Limb (tissue), 2 donors: ENCODE measurements at regions not wholly inside any gene's neighbourhood (a gene's known extent, or its start where the extent isn't known, plus 50 kb on each side); places are given as distances from the start of the nearest gene placed in this dataset.
A peak's percentile ranks its signal among the peaks of the same experiment; 100 is the strongest.

Experiments used
- DNase-seq, 2 donors: peaks; one replicate each; pipeline ENCODE4 v3.0.0-alpha.2; 2016; ENCODE audit errors: extremely low spot score in 2 of 2

DNA sequence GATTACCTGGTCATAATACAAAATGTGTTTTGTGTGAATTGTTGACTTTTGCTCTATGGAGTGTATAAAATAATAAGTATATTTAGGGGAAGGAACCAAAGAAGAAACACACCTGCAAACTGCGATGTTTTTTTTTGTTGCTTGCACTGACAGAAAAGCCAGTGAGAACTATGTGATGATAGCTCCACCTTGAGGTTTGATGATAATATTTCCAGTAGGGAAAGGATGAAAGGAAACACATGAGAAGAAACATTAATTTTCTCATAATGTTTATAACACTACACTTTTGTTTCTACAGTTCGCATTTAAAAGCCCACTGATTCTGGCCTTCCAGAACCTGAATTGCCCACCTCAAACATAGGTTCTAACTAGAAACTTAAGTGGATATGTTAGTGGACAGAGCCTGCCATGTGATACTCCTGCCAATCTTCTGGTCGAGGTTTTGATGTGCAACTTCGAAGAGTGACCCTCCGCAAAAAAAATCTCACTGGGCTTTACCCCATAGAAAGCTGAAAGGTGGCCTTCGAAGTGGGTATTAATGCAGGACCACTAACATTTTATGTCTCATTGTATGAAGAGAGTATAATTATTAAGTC lies 476.4 kb upstream of the SPHKAP start:
- peak in 1 of 2 donors; percentile 51 for DNase-seq

DNA sequence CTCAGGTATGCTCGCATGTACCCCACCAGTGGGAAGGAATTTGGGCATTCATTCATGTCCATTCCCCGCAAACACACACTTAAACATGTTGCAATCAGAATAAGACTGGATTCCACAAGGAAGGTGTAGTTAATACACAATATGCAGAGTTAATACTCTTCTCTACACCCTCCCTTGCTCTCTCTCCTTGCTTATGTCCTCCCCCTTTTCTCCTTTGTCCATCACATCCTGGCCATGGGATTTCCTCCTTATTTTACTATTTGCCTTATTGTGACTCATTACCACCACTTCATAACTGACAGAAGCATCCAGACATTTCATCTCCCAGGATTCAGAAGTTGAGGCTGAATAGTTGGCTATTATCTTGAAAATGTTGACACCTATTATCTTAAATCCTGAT lies 473.8 kb upstream of the SPHKAP start:
- no peak for DNase-seq

DNA sequence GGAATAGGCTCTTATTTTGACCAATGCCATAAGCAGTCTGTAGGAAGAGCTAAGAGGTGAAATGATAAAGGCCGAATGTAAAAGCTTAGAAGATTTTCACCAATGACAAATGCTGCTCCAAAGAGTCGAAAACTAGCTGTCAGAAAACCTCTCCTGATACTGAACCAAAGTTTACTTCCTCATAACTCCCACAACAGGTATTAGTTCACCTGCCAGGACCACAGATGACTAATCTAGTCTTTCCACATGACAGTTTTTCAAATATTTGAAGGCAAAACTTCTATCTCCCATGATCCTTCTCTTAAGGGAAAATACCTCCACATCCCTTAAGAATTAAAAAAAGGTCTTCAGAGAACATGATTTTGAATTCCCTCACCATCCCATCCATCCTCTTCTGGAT lies 473.2 kb upstream of the SPHKAP start:
- no peak for DNase-seq

DNA sequence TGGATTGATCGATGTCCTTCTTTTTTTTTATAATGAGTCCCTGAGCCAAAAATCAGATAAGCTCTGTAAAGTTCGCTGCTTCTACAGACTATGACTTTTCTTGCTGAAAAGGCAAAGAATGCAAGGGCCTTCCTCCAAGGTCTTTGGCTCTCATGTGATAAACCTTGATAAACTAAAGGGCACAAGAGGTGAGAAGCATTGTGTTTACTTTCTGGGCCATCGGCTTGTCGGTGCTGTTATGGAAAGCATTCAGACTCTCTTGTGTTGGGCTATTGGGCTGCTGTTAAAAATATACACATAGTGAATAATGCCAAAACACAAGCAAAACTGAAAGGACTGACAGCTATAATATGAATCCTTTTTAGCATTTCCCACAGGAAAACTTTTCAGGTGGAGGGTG lies 472.4 kb upstream of the SPHKAP start:
- DNase-seq: no peak

DNA sequence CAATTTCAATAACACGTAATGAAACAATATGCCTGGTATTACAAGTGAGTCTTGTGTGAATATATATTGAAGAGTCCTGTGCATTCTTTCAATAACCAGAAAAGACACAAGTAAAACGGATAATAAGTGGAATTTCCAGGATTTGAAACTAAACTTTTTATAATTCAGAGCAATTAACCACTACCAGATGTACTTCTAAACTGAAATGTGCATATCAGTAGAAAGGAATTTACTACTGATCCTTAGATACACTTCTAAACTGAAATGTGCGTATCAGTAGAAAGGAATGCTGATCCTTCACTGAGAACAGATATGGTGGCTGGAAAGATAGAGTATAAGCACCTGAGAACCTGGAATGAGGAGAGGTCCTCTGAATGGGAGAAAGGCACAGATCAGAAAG lies 470.9 kb upstream of the SPHKAP start:
- no peak for DNase-seq

DNA sequence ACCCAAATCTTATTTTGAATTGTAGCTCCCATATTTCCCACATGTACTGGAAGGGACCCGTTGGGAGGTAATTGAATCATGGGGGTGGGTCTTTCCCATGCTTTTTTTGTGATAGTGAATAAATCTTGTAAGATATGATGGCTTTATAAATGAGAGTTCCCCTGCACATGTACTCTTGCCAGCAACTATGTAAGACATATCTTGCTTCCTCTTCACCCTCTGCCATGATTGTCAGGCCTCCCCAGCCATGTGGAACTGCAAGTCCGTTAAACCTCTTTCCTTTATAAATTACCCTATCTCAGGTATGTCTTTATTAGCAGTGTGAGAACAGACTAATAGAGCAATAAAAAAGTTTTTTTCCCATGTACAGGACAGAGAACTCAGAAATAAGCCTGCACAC lies 468.4 kb upstream of the SPHKAP start:
- DNase-seq: no peak

DNA sequence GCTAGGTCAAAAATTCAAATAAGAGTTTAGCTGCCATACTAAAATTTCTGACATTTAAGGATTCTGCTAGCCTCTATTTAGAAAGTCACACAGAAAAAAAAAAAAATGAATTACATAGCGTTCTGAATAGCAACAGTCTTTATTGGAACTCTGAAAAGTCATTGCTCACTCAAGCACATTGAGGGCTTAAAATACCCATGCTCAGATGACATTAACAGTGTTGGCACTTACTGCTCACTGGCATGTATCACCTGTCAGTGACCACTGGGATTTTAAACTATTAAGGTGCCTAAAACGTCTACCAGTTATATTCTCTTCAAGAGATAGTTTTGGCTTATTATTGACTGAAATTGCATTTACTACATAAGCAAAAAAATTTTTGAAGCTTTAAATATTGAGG lies 468.0 kb upstream of the SPHKAP start:
- no peak for DNase-seq

DNA sequence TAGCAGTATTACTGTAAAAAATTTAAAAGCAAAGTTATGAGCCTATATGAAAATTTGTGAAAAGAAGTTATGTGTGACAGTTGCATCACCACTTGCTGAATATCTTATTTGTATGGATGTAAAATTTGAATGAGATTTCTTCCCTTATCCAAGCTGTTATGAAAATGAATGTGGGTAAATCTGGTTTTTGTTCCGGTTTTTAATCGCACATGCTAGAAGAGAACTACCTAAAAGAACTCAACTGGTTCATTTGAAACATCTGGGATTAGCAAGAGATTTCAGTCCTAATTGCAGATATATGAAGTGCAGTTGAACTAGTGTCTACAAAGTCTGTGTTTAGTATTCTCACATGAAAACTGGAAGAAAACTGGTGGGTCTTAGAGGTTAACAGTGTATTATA lies 467.1 kb upstream of the SPHKAP start:
- no peak for DNase-seq

DNA sequence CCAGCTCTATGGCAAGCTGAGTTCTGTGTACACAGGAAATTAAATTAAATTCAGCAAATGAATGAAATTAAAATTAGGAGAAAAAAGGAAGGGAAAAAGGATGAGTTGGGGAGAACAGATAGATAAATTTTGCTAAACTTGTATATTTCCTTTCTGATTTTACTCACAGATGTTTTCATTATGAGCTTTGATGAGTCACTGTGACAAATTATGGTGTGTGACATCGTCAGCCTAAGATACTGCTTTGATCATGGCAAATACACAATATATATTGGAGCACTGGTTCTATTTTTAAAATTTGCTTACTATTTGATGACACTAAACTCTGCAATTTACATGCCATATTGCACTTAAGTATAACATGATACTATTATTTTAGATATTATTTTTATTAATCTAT lies 464.6 kb upstream of the SPHKAP start:
- no peak for DNase-seq

DNA sequence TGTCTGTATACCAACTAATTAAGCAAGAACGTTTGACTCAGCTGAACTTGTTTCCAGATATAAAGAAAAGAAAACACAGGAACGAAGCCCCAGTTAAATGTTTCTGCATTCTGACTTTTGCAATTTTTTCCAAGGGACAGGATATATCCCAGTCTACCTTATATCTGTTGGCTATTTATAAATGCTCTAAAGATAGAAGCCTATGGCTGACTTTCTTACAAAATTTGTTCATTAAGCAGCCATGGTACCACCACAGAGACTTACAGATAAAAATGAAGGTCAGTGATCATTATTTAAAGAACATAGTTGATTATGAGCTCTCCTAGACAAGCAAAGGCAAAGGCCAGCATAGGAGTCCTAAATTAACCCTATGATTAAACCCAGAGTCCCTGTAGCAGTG lies 462.7 kb upstream of the SPHKAP start:
- no peak for DNase-seq

DNA sequence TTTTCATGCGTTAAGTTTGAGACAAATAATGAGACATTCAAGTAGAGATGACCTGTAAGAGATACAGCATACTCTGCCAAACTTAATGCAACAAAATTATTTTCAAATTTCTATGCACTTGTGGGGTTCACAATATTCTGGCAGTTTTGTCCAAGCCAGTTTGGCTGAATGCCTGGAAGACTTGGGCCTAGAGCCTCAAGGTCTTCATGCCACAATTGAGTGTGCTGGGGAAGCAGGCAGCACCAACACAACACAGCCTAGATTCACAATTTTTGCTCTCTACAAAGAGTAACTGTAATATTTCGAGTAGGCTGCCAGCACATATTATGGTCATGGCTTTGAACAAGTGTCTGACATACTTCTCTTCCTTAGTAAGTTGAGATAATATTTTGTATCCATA lies 461.4 kb upstream of the SPHKAP start:
- no peak for DNase-seq

DNA sequence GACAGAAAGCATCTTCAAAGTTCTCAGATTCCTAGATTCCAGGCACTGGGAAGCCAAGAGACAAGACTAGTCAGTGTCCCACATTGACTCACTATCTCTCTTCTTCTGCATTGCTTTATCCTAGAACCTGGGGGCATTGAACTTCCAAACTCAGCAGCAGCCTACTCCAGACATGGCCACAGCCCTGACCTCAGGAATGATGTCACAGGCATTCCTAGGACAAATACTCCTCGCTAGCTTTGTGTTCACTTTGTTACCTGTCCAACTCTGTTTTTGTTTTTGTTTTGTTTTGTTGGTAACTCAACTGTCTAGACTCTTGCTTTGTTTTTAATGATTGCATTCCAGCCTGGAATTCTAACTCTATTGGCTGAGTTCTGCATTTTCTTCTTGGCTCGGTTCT lies 449.3 kb upstream of the SPHKAP start:
- DNase-seq: no peak

DNA sequence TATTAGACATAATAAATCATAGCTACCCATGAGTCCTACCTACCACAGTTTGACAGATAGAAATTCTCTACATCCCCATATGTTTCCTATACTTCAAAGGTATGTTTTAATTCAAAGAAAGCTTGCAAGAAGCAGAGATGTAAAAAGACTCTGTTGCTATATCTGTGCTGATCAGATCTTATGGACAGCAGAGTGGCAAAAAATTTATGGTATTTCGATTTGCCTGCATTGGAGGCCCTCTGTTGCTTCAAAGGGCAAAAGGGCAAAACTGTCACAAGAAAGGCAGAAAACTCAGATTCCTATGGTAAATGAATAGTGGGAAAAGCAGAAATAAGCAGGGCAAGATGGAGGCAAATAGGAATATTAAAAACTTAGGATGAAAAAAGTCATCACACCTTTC lies 447.8 kb upstream of the SPHKAP start:
- no peak for DNase-seq

DNA sequence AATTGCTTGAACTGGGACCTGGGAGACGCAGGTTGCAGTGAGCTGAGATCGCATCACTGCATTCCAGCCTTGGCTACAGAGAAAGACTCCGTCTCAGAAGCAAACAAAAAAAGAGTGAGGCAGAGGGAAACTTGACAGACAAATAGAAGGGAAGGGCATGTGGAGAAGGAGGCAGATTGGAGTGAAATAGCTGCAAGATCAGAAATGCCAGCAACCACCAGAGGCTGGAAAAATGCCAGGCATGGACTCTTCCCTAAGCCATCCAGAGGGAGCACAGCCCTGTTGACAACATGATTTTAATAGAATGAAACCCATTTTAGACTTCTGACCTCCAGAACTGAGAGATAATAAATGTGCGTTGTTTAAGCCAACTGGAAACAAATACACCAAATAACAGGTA lies 447.2 kb upstream of the SPHKAP start:
- no peak for DNase-seq

DNA sequence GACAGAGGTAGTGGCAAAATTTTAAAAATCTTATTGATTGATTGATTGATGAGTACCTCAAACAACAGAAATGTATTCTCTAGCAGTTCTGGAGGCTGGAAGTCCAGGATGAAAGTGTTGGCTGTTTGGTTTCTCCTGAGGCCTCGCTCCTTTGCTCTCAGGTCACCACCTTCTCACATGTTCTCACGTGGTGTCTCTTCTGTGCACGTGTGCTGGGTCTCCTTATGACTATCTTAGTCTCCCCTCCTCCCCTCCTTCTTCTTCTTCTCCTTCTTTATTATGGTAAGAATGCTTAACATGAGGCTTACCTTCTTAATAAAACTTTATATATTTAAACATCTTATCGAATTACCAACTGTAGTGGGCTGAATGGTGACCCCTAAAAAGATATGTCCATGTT lies 446.0 kb upstream of the SPHKAP start:
- no peak for DNase-seq

DNA sequence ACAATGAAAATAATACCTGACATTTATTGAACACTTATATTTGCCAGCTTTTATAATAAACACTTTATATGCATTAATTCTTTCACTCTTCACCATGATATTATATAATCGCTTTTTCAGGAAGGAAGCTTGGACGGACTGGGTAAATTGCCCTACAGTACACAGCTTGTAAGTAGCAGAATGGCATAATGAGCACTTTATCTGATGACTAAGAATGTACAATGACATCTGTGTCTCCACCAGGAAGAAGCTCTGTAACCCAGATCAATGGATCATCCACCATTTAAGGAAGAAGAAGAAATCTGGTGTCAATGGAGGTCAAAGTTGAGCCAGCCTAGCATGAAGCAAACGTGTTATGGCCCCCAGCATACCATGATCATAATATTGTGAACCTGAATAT lies 444.0 kb upstream of the SPHKAP start:
- no peak for DNase-seq

DNA sequence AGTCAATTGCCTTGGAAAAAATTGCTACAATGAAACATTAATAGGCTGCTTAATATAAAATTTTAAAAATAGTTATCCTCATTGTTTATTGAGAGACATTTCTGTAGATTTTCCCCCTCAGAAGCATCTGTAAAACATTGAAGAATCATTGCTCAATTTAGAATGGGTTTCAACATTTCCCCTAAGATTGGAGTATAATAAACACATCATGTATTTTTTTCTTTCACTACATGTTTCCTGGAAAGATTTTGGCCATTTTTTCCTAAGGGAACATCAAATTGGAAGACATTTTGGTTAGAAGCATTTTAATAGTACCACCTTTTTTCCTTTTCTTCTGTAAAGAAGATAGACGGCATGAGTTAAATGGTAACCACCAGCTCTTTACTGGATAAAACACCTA lies 443.2 kb upstream of the SPHKAP start:
- no peak for DNase-seq

DNA sequence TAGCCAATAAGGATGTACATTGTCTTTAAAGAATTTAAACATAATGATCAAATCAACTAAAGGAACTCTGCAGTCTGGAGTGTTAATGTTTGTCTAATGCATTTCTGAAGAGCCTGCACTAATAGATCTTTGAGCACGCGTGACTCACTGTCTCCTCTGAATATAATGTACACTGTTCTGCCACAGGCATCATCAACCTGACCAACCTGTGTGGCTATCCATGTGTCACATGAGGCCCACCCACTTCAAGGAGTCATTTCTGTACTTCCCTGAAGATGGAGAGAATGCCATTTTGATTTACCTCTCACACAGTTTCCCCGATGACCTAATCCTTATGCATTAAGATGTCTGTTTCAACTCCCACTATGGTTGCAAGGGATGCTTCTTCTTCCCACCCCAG lies 434.0 kb upstream of the SPHKAP start:
- DNase-seq: no peak

DNA sequence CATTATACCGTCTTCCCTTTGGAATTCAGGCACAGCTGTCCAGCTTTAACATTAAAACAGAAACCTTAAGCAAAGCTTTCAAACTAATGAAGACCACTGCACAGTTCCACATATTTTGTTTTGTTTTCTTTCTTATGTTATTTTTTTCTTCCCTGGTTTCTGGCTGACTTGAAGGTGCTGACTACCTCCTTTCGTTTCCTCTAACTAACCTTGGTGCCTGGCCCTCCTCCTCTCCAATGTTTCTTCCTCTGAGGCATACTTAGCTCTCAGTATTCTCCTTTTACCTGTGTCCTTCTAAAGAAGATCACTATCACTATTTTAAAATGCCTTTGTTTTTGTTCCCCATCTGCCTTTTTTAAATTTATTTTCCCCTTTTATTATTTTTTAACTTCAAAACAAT lies 433.3 kb upstream of the SPHKAP start:
- no peak for DNase-seq

DNA sequence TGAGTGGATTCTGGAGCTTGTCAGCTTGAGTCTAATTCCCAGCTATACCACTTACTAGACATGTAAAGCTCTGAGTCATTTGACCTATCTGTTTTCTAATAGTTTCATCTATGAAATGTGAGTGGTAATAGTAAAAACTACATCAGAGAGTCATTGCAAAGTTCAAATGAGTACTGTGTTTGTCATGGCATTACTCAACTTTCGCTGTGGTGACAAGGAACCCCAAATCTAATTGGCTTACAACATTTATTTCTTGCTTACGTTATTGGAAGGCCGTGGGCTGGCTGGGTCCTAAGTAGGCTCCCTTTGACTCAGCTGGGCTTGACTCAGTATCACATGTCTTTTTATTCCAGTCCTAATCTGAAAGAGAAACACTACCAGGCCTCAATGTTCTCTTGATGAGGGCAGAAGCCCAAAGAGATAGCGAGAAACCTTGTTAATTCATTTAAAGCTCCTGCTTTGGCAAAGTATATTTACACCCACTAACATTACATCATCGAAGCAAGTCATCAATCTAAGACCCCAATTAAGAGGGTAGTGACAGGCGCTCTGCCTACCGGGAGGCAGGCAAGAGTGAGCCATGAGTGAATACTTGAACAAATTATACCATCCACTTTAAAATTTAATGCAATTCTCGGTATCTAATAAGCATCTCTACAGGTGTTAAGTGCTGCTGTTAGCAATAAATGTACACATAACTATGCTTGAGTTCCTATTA lies 431.8 kb upstream of the SPHKAP start:
- DNase-seq: no peak

DNA sequence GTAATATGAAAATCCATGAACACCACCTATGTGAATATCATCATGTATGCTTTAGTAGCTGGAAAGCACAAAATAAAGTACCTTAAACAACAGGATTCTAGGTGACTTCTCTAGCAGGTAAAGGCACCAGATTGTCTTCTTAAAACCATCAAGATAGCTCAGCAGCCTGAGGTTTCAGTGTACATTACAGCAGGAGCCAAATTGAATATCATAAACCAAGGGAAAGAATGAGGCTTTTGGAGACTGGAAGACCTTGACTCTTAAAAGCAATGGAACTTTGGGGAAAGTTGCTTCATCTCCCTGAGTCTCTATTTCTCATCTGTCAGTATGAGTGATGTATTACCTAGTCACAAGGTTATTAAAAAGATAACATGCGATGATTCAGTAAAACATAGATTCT lies 429.7 kb upstream of the SPHKAP start:
- no peak for DNase-seq

DNA sequence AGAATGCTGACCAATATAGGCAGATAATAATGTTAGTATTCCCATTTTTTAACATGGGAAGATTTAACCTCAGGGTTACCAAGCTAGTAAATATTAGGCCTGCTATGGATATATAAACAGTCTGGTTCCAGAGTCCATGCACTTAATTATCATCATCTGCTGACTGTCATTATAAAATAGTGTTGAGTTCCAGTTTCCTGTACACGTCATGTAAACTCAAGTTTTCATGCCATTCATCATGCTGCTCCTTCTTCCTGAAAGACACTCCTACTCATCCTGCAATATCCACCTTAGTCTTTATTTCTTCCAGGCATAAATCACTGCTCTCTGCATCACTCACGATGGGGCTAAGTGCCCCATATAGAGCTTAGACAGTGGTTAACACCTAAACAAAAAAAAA lies 420.8 kb upstream of the SPHKAP start:
- DNase-seq: no peak

DNA sequence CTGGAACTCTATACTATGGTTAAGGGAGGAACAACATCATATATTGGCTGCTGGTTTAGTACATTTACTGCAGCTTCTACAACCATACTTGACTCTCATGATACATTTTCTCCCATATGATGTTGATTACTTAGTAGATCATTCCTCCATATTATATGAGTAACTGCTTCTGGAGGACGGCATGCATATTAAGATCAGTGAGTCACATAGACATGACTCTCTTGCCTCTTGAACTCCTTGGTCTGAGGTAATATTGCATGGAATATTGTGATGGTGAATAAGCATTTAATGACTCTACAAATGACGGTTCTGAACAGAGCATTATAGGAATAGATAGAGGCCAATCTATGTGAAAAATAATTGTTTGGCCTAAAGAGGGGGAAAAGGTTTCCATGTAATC lies 418.8 kb upstream of the SPHKAP start:
- DNase-seq: no peak

DNA sequence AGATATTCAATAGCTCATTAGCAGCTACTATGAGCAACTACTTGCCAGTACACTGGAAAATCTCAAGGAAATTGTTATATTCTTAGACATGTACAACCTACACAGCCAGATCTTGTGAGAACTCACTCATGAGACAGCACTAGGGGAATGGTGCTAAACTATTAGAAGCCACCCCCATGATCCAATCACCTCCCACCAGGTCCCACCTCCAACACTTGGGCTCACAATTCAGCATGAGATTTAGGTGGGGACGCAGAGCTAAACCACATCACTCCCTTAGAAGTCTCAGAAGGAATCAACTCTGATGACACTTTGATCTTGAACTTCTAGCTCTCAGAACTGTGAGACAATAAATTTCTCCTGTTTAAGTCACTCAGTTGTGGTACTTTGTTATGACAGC lies 418.3 kb upstream of the SPHKAP start:
- DNase-seq: no peak
